ENCODE measurements at regions not wholly inside any gene's neighbourhood (a gene's known extent, or its start where the extent isn't known, plus 50 kb on each side); places are given as distances from the start of the nearest gene placed in this dataset.

GRCh38 chrX:4661771-4662170 is 948.3 kb upstream of the PRKX start:
- in situ Hi-C loops (cut with MboI; ENCODE audit: low sequenced_read_pairs) (no loop called here), intact Hi-C loops (cut with micrococcal nuclease) (no loop called here), dilution Hi-C loops (cut with HindIII; ENCODE audit: low sequenced_read_pairs, unreplicated experiment) (no loop called here)
- no peaks in the 10 kb centered on the region for H3K4me1 ChIP-seq (ENCODE audit: control insufficient read depth, insufficient read depth, low read length)
- no peaks in the 10 kb centered on the region for H3K27me3 ChIP-seq (ENCODE audit: control insufficient read depth, insufficient read depth, low read length)
- TF ChIP-seq MAFK (IDR thresholded peaks at IDR 0.05; ENCODE audit: low read depth, low read length) (no peak), CHD1 (IDR thresholded peaks at IDR 0.05; ENCODE audit: low read depth, low read length) (no peak), POLR2A (IDR thresholded peaks at IDR 0.05; ENCODE audit: low read depth, low read length) (no peak), MAZ (IDR thresholded peaks at IDR 0.05; ENCODE audit: borderline replicate concordance, low read depth, low read length) (no peak), USF2 (IDR thresholded peaks at IDR 0.05; ENCODE audit: low read depth, low read length) (no peak), ELK1 (IDR thresholded peaks at IDR 0.05; ENCODE audit: borderline replicate concordance, low read depth, low read length) (no peak), RAD21 (IDR thresholded peaks at IDR 0.05; ENCODE audit: low read length) (no peak), CTCF (conservative IDR thresholded peaks at IDR 0.05; ENCODE audit: low read depth, low read length) (no peak), BHLHE40 (IDR thresholded peaks at IDR 0.05; ENCODE audit: low read depth, low read length) (no peak)
- ChIA-PET CTCF (no interaction called here), POLR2A (ENCODE audit: unreplicated experiment) (no interaction called here)
- H3K27ac ChIP-seq (ENCODE audit: insufficient read depth, low read length) = no peak overlapping the region
- H3K14ac ChIP-seq (replicated peaks; ENCODE audit: low read depth, low read length) = no peak overlapping the region
- no peak overlapping the region for H3K18ac ChIP-seq (ENCODE audit: low read depth, low read length)
- no peak overlapping the region for H4K8ac ChIP-seq (ENCODE audit: low read depth in 2 of 2, low read length in 2 of 2)
- no peak overlapping the region for H3K9ac ChIP-seq (ENCODE audit: low read depth, low read length)
- H2AK9ac ChIP-seq (replicated peaks; ENCODE audit: low read depth, low read length, poor library complexity) = no peak overlapping the region
- DNase-seq (no peak), ATAC-seq (ENCODE audit: low read depth) (no peak)
- no peaks in the 10 kb centered on the region for H4K20me1 ChIP-seq (ENCODE audit: insufficient read depth, low read length)
- no peak overlapping the region for H3K4ac ChIP-seq (ENCODE audit: low read depth, low read length)
- H2BK15ac ChIP-seq (ENCODE audit: low read depth, low read length) = no peak overlapping the region
- peaks cover 2% of the 10 kb centered on the region; the same call in 1 of the 2 replicates for H3K9me3 ChIP-seq (ENCODE audit: control insufficient read depth, insufficient read depth, low read length)
- H3K79me1 ChIP-seq (ENCODE audit: low read depth in 1 of 2, low read length in 2 of 2) = no peaks in the 10 kb centered on the region
- no peak overlapping the region for H2AK5ac ChIP-seq (ENCODE audit: low read depth, low read length)
- H4K5ac ChIP-seq (ENCODE audit: low read depth, low read length) = no peak overlapping the region
- no peaks in the 10 kb centered on the region for H3K36me3 ChIP-seq (ENCODE audit: control insufficient read depth, insufficient read depth, low read length)
- no peak overlapping the region for H3K56ac ChIP-seq (ENCODE audit: extremely low read depth, insufficient read depth, low read length)
- no peak overlapping the region for H3K4me2 ChIP-seq (ENCODE audit: low read depth, low read length)
- H3K4me3 ChIP-seq (ENCODE audit: insufficient read depth, low read depth, low read length) = no peak overlapping the region
- H2AFZ ChIP-seq (replicated peaks; ENCODE audit: low read length, poor library complexity) = no peak overlapping the region
- H2BK120ac ChIP-seq (ENCODE audit: low read depth, low read length) = no peak overlapping the region
- H3K9me1 ChIP-seq (ENCODE audit: insufficient read depth, low read length) = no peaks in the 10 kb centered on the region
- H3K23ac ChIP-seq (ENCODE audit: low read depth, low read length) = no peak overlapping the region
- no CpG with 5 or more reads among the region's 5 CpGs for WGBS, 2 experiments (ENCODE audit: extremely low coverage in 2 of 2, insufficient read length in 1 of 2)
- no peak overlapping the region for H4K91ac ChIP-seq (ENCODE audit: insufficient read depth, low read depth, low read length)
- H2BK5ac ChIP-seq (ENCODE audit: low read depth, low read length, poor library complexity, severe bottlenecking) = no peak overlapping the region
- no peak overlapping the region for H2BK20ac ChIP-seq (ENCODE audit: low read depth, low read length)
- BruUV-seq (replicated peaks) = no TSS peak

Measured in IMR-90 (cell line).